ENCODE measurements at regions not wholly inside any gene's neighbourhood (a gene's known extent, or its start where the extent isn't known, plus 50 kb on each side); places are given as distances from the start of the nearest gene placed in this dataset.

GRCh38 chr6:166750108-166750793 lies 123.2 kb upstream of the RPS6KA2 start:
- DNase-seq: no peak

GRCh38 chr6:166749666-166750065 lies 122.6 kb upstream of the RPS6KA2 start:
- DNase-seq: no peak

- no peak for DNase-seq
Observed at GRCh38 chr6:166747644-166748595, 120.9 kb upstream of the RPS6KA2 start.

GRCh38 chr6:166745801-166746668 lies 119.0 kb upstream of the RPS6KA2 start:
- DNase-seq: no peak

DNA sequence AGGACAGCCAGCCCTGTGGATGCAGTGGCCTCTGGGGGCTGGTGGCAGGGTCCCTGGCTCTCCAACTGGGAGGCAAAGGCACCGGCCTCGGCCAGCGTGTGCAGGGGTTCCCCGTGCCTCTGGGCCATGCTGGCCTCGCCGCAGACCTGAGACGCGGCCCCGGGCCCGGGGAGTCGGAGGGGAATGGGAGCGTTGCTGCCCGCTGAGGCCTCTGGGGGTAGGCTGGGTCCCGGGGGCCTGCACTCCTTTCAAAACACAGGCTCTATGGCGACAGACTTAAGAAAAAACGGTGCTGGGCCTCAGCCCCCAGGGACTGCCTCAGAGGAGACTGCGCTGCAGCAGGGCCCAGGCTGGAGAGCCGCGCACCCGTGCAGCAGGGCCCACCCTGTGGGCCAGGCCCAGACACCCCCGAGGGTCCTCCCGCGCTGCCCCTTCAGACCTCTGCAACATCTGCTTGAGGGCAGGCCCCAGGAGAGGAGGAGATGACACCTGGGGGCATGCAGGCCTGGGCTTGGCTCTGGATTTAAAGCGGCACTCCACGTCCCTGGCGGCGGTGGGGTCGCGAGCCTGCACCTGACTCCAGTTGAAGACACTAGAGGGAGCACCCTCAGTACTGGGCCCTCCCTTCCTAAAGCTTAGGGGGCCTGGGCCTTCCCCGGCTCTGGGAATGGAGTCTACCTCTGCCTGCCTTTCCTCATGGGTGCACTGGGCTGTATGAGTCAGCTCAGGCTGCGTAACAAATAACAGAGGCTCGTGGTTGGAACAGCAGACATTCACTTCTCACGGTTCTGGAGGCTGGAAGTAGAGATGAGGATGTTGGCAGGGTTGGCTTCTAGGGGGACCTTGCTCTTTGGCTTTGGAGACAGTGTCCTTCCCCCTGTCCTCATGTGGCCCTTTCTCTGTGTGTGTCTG lies 117.4 kb upstream of the RPS6KA2 start:
- no peak for DNase-seq

DNA sequence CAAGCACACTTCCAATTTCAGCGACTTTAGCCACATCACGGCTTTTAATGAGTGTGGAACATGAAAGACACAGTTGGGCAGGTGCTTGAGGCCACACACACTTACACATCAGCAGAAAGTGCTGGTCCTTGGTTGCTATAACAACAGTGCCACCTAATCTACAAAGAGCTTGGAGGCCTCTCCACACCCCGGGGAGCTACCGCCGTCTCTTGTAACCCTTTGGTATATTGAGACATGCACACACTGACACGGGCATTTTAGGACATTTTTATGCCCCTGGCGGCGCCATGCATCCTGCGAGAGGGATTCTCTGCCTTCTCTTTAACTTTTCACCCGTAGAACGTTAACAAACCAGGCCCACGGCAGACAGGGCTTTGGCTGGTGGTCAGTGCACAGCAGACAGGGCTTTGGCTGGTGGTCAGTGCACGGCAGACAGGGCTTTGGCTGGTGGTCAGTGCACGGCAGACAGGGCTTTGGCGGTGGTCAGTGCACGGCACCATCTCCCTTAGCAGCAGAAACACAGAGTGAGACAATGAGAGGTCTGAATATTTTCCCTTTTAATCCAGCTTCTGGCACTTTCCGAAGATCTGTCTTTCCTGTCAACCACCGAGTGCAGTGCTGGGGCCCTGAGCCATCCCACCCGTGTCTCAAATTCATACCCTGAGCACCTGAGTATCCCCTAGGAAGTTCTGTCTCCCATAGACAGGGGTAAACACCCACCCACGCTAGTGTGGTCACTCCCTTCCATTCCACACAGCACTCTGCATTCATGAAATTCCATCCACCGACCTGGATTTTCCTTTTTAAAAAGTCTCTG lies 116.6 kb upstream of the RPS6KA2 start:
- no peak for DNase-seq

DNA sequence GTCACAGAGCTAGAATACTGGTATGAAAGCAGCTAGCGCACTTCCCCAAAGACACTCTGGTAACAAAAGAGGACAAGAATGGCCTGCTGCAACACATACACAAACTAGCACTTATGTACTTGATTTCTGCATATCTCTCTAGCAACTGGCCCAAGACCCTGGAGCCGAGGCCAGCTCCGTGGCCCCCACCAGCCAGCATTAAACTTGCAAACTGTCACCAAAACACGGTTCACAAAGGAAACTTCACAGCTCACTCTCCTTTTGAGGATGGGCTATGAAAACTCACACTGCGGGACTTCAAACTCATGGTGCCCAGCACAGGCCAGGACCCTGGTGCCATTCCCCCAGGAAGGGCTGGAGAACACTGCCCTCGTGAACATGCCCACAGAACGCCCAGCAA lies 115.9 kb upstream of the RPS6KA2 start:
- no peak for DNase-seq

- DNase-seq: no peak
Observed at GRCh38 chr6:166739976-166740318, 112.9 kb upstream of the RPS6KA2 start.

DNA sequence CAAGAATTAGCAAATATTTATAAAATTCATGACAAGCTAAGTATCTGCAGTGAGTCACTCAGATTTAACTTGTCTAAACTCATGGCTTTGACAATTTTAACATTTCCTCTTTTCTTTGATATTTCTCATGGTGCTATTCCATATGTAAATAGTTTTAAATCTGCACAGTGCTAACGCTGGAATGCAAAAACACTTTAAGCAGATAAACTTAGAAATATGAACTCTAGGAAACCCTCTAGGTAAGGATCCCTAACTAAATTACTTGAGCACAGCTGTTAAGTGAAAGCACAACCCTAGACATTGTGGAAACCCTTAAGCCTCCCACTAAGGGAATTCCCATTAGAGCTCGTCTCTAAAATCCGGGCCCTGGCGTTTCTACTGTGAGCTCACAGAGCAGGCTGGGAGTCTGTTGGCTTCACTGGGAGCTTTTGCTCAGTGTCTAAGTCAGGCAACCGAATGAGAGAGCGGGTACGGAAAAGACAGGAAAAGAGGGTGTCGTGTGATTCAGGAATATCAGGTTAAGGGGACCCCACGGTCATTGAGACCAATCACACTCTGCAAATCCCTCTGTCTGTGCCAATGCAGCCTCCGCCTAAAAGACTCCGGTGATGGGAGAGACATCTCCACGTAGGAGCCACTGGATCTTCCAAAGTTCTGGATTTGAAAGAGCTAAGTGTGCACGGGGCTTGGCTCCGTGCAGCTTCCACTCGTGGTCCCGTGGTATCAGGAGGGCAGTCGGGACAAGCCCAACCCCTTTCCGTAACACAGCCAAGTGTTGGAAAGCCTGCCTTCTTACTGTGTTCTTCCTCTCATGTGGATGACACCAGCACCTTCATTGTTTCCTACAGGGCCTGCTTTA lies 112.3 kb upstream of the RPS6KA2 start:
- no peak for DNase-seq

GRCh38 chr6:166738386-166739116 lies 111.5 kb upstream of the RPS6KA2 start:
- DNase-seq: no peak

DNA sequence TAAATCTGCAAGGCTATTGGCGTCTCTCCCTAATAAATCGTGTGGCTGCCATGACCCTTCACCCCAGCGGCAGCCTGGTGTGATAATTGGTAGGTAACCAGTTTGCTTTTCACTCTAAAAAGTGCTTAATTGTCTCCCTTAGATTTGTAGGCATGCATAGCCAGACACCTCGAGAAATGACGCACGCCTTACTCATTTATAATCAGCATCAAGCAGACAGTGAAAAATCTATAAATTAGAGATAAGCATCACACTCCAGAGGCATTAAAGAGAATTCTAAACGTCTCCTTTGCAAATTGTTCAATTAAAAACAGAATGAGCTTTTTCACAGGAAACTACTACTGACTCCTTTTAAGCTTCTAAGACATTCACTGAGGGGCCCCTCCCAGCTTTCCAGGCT lies 110.2 kb upstream of the RPS6KA2 start:
- DNase-seq: no peak

- peak; percentile 85 for DNase-seq
Observed at GRCh38 chr6:166736634-166737033, 109.6 kb upstream of the RPS6KA2 start.

DNA sequence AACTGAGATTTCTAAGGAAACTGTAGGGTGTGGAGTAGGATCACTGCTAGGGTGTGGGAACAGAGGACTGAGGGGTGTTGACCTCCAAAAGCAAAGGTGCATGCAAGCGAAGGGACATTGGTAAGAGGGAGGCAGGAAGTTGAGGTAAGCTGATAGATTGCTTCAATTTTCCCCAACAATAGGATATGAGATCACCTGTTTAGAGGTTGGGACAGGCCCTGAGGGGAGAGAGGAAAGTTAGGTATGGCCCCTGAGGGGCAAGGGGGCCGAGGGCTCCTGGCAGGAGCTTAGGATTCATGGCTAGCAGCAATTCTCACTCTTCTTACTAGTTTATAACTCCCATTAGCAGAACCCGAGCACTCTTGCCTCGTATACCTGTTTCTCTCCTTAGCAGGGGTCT lies 106.8 kb upstream of the RPS6KA2 start:
- DNase-seq: no peak

DNA sequence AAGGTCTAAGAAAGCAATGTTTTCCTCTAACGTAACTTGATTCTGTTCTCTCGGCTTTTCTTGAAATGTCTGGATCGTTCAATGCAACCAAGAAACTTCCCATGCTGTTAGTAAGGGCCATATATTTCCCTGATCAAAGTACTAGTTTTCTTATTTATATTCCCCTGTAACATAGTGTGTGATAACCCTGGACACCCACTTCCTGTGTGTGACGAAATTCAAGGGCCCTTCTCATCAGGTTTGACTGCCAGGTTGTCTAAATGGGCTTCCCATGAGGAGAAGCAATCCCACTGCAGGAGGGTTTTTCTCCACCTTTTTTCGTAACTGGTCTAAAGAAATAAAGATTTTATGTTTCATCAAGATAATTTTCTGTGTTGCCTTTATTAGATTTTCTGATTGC lies 102.6 kb upstream of the RPS6KA2 start:
- no peak for DNase-seq

DNA sequence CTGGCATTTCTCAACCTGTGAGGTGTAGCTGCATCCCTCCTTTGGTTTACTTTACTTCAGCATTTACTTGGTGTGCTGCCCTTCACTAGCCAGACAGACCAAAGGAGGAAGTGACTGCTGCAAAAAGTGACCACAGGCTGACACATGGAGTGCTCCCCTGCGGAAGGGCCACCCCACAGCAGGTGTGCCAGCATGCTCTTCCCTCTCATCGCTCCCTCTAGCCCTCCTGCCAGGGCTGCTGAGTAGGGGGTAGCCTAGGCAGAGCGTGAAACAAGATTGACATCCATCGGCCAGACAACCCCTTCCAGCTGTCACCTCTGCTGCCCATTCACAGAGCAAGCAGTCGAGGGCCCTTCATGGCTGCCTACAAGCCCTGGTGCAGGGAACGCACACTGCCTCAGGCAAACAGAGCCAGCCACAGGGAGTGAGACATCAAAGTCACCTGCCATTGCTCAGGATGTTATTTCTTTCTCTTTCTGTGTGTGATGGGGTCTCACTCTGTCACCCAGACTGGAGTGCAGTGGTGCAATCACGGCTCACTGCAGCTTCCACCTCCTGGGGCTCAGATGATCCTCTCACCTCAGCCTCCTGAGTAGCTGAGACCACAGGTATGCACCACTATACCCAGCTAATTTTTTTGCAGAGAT lies 102.0 kb upstream of the RPS6KA2 start:
- DNase-seq: no peak

- peak; percentile 58 for DNase-seq
Observed at GRCh38 chr6:166726201-166726600, 99.2 kb upstream of the RPS6KA2 start.

DNA sequence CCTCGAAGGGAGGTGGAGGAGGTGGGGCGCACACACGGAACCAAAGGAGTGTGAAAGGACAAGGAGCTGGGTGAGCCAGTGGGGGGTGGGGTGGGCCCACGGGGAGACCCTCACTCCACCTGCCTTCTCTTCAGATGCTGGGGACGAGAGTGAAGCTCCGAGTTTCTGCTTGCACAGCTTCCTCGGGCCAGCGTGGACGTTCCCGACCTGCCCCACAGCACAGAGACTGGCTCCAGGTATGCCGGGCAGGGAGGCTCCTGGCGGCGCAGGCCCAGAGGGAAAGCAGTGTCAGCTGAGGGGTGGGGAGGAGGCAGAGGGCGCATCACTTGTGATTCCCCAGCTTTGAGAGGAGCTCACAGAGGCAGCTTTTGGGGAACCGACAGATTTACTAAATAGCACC lies 98.5 kb upstream of the RPS6KA2 start:
- DNase-seq: no peak

GRCh38 chr6:166724576-166724975 lies 97.5 kb upstream of the RPS6KA2 start:
- DNase-seq: peak; percentile 68

DNA sequence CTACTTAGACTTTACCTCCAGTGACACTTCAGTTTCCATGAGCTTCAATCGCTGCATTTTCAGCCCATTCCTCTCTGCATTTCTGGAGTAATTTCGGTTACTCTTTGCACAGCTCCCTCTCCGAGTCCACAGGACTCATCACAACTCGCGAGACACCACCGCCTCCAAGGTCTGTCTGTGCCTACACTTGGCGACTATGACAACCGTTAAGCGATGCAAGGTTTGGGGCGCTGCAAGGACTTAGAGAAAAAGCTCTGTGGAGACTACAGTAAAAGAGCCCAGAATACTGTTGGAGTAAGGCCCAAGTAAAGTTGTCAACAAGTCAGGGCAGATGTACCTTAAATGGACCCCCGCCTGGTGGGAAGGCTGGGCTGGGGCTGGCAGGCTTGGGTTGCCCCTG lies 95.7 kb upstream of the RPS6KA2 start:
- DNase-seq: no peak
